PC-9 (cell line): ENCODE measurements at regions not wholly inside any gene's neighbourhood (a gene's known extent, or its start where the extent isn't known, plus 50 kb on each side); places are given as distances from the start of the nearest gene placed in this dataset.

Experiments used
- BruUV-seq: library from RNA; stranded (reverse); fragments of 400-500 nt; replicated peaks from 2 replicates; lab custom pipeline; 2021; lab: Mats Ljungman, UMichigan
- CTCF ChIA-PET: fragments of 300-600 bp; sonication (Branson Sonifier 250); formaldehyde crosslinking; loops from one replicate; lab custom pipeline; 2022; ENCODE audit warnings: antibody characterized with exemption; lab: Charles Lee
- POLR2A ChIA-PET: fragments of 300-600 bp; sonication (Branson Sonifier 250); formaldehyde crosslinking; loops from one replicate; lab custom pipeline; 2022; ENCODE audit warnings: antibody characterized with exemption; ENCODE audit not compliant: unreplicated experiment; lab: Charles Lee
- DNase-seq, 2 experiments: peaks; one replicate each; pipeline versions ENCODE4 v3.0.0 to v3.0.0-alpha.2; 2015 to 2022; ENCODE audit warnings: mixed read lengths in 1 of 2
- H2AFZ ChIP-seq: fragments of 200-600 bp; sonication (generic); 2 replicates; pipeline ENCODE4 v1.8.1; 2017; ENCODE audit warnings: antibody characterized with exemption
- H3F3A ChIP-seq: fragments of 200-600 bp; sonication (generic); 2 replicates; pipeline ENCODE4 v1.8.1; 2017; ENCODE audit warnings: antibody characterized with exemption, mild to moderate bottlenecking, low read depth; ENCODE audit not compliant: insufficient read depth
- H3K27ac ChIP-seq: fragments of 200-600 bp; sonication (generic); 2 replicates; pipeline ENCODE4 v1.6.1; 2016; ENCODE audit warnings: mixed run types
- H3K27me3 ChIP-seq: fragments of 200-600 bp; sonication (generic); 2 replicates; pipeline ENCODE4 v1.6.1; 2016; ENCODE audit warnings: low read depth, mixed run types; ENCODE audit not compliant: insufficient read depth
- H3K36me3 ChIP-seq: fragments of 200-600 bp; sonication (generic); 2 replicates; pipeline ENCODE4 v1.6.1; 2016; ENCODE audit warnings: low read depth, mixed run types
- H3K4me1 ChIP-seq: fragments of 200-600 bp; sonication (generic); replicated peaks from 2 replicates; pipeline ENCODE4 v1.6.1; 2016; ENCODE audit warnings: mixed run types; ENCODE audit not compliant: insufficient read depth
- H3K4me2 ChIP-seq: fragments of 200-600 bp; sonication (generic); 2 replicates; pipeline ENCODE4 v1.6.1; 2017; ENCODE audit warnings: mixed run types
- H3K4me3 ChIP-seq: fragments of 200-600 bp; sonication (generic); 2 replicates; pipeline ENCODE4 v1.6.1; 2016; ENCODE audit warnings: mixed run types
- H3K79me2 ChIP-seq: fragments of 200-600 bp; sonication (generic); 2 replicates; pipeline ENCODE4 v1.6.1; 2017; ENCODE audit warnings: low read depth, mixed run types
- H3K9me2 ChIP-seq: fragments of 200-600 bp; sonication (generic); 2 replicates; pipeline ENCODE4 v1.8.1; 2017; ENCODE audit warnings: mild to moderate bottlenecking; ENCODE audit not compliant: insufficient read depth
- H3K9me3 ChIP-seq: fragments of 200-600 bp; sonication (generic); 2 replicates; pipeline ENCODE4 v1.8.1; 2016; ENCODE audit warnings: low read depth; ENCODE audit not compliant: insufficient read depth
- H4K20me1 ChIP-seq: fragments of 200-600 bp; sonication (generic); 2 replicates; pipeline ENCODE4 v1.8.1; 2017; ENCODE audit not compliant: insufficient read depth
- CTCF ChIP-seq: fragments of 200-600 bp; sonication (generic); conservative IDR thresholded peaks from 2 replicates; pipeline ENCODE4 v1.6.1; 2017; ENCODE audit warnings: mixed run types, antibody characterized with exemption, mild to moderate bottlenecking, moderate library complexity
- EZH2 ChIP-seq: fragments of 200-600 bp; sonication (generic); IDR thresholded peaks from 2 replicates; pipeline ENCODE4 v1.8.0; 2017; ENCODE audit warnings: antibody characterized with exemption, low read depth
- intact Hi-C: fragments of 100-400 bp; cut with micrococcal nuclease; formaldehyde crosslinking; loops from one replicate; pipeline ENCODE4 v1.10.0; 2022; ENCODE audit not compliant: unreplicated experiment

- Histone ChIP-seq H3K4me2 (no peak overlapping the region), H3K36me3 (no peaks in the 10 kb centered on the region)
- POLR2A ChIA-PET, result no interaction called here
Observed at GRCh38 chr16:54473226-54473993, 186.8 kb upstream of the IRX3 start.

GRCh38 chr16:54467398-54467797 lies 180.8 kb upstream of the IRX3 start:
- H3K27me3 ChIP-seq, result no peaks in the 10 kb centered on the region
- no peaks in the 10 kb centered on the region for H3K79me2 ChIP-seq
- H3K36me3 ChIP-seq, result no peaks in the 10 kb centered on the region
- H3K4me1 ChIP-seq, result no peaks in the 10 kb centered on the region
- no peaks in the 10 kb centered on the region for H3F3A ChIP-seq
- H3K4me3 ChIP-seq, result no peak overlapping the region
- intact Hi-C loops, result no loop called here
- no peak overlapping the region for H3K4me2 ChIP-seq
- DNase-seq, result no peak
- no peak overlapping the region for H3K27ac ChIP-seq
- ChIA-PET CTCF (no interaction called here), POLR2A (no interaction called here)
- no TSS peak for BruUV-seq
- no peaks in the 10 kb centered on the region for H4K20me1 ChIP-seq
- no peak overlapping the region for H2AFZ ChIP-seq
- H3K9me3 ChIP-seq, result peaks cover 11% of the 10 kb centered on the region; the same call in 1 of the 2 replicates
- no peaks in the 10 kb centered on the region for H3K9me2 ChIP-seq
- TF ChIP-seq CTCF (no peak), EZH2 (no peak)

More at GRCh38 chr16:54473226-54473993, 186.8 kb upstream of the IRX3 start:
- Histone ChIP-seq H3K4me3 (no peak overlapping the region), H3K27me3 (no peaks in the 10 kb centered on the region), H4K20me1 (no peaks in the 10 kb centered on the region), H3K9me2 (no peaks in the 10 kb centered on the region), H3F3A (no peaks in the 10 kb centered on the region), H3K4me1 (no peaks in the 10 kb centered on the region), H3K79me2 (no peaks in the 10 kb centered on the region), H2AFZ (no peak overlapping the region), H3K9me3 (no peaks in the 10 kb centered on the region), H3K27ac (no peak overlapping the region)
- CTCF ChIA-PET, result no interaction called here
- TF ChIP-seq EZH2 (no peak), CTCF (no peak)
- DNase-seq, result no peak
- no TSS peak for BruUV-seq
- intact Hi-C loops, result no loop called here

GRCh38 chr16:54466233-54466632 lies 179.6 kb upstream of the IRX3 start:
- H3K9me3 ChIP-seq, result peaks cover 11% of the 10 kb centered on the region; the same call in 1 of the 2 replicates
- H3K79me2 ChIP-seq, result no peaks in the 10 kb centered on the region
- CTCF ChIA-PET, result no interaction called here
- H3K36me3 ChIP-seq, result no peaks in the 10 kb centered on the region
- no peaks in the 10 kb centered on the region for H3K4me1 ChIP-seq
- intact Hi-C loops, result no loop called here
- H3F3A ChIP-seq, result no peaks in the 10 kb centered on the region
- TF ChIP-seq EZH2, result no peak
- no peak overlapping the region for H3K27ac ChIP-seq
- no peak overlapping the region for H3K4me2 ChIP-seq
- H3K27me3 ChIP-seq, result no peaks in the 10 kb centered on the region
- no TSS peak for BruUV-seq
- H4K20me1 ChIP-seq, result no peaks in the 10 kb centered on the region
- H3K4me3 ChIP-seq, result no peak overlapping the region
- POLR2A ChIA-PET, result no interaction called here
- DNase-seq, result no peak
- H2AFZ ChIP-seq, result no peak overlapping the region
- H3K9me2 ChIP-seq, result no peaks in the 10 kb centered on the region
